ENCODE measurements at regions not wholly inside any gene's neighbourhood (a gene's known extent, or its start where the extent isn't known, plus 50 kb on each side); places are given as distances from the start of the nearest gene placed in this dataset.

DNA sequence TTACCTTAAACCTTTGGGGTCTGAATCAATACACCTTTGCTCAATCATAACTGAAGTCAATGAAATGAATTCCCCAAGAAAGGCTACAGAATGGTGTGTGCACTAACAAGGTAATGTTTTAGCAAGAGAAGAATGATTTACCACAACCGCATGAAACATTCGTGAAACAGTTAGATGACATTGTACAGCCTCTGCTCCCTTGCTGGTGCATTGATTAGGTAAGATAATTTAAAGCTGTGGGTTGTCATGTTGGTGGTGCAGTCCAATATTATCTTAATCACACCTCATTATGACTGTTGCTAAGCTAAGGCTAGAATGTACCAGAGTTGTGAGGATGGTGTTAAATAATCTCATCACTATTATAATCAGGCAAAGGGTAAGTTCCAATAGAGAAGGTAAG lies 1673.2 kb upstream of the PRR20A start:
- no peak for DNase-seq (ENCODE audit: low read depth)

DNA sequence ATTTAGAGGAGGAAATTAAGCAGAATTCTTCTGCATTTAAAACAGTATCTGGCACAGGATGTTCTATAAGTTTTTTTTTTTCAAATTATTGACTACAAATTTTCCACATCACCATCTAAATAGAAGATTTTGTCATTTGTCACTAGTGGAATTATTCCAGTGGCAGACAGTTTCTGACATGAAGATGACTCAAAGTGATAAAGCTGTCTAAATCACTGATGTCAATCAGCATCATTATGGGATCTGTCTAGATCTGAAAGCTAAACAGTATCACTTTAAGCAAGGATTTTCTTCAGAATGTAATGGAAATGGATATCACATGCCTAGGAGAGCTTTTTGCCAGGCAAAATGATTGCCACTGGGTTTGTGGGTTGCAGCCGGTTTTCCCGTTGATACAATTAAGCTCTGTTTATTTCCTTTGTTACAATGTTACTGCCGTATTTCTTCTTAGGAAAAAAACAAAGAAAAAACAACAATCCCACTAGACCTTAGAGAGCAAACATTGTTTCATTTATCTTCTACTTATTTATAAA lies 1657.0 kb upstream of the PRR20A start:
- DNase-seq (ENCODE audit: low read depth) = no peak

DNA sequence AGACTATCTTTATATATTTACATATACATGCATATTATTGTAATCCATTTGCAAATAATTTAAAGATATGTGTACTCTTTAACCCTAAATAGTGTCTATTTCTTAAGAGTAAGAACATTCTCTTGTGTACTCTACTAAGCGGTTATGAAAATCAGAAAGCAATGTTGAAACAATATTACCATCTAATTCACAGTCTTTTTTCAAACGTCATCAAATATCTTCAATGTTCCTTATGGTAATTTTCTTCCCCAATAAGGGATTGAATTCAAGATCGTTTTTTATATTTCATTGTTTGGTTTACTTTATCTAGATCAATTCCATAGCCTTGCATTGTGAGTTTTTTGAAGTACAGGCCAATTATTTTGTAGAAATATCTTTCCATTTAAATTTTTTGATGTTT lies 1647.4 kb upstream of the PRR20A start:
- no peak for DNase-seq (ENCODE audit: low read depth)

DNA sequence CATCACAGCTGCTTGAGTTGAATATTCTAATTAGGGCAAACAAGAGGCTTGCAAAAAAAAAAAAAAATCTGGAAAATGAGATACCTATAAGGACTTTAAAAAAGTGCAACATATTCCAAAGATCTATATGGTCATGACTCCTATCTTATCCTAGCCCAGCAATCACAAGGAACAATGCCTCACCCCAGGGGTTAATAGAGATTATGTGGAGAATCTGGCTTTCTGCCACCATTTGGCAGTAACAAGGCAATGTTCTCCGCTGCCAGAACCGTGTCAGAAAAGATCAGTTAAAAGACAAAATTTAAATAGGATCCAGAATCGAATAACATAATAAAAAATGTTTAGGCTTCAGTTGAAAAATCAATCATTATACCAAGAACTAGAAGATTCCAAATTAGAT lies 1643.2 kb upstream of the PRR20A start:
- DNase-seq (ENCODE audit: low read depth) = no peak

DNA sequence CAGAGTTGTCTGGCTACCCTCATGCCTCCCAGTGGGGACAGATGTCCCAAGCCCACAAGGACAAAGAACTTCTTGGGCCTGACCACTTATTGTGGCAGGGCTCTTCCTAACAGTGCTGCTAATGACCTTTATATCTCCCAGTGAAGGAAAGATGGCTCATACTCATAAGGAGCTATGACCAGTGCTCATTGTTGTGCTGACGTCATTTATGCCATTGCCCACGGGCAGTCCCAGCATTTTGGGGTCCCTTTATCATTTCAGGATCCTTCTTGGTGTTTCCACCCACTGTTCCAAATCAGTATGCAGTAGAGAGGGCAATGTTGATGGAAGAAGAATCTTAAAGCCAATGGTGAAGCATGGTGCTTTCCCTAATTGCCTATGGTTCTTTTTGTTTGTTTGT lies 1640.0 kb upstream of the PRR20A start:
- no peak for DNase-seq (ENCODE audit: low read depth)

DNA sequence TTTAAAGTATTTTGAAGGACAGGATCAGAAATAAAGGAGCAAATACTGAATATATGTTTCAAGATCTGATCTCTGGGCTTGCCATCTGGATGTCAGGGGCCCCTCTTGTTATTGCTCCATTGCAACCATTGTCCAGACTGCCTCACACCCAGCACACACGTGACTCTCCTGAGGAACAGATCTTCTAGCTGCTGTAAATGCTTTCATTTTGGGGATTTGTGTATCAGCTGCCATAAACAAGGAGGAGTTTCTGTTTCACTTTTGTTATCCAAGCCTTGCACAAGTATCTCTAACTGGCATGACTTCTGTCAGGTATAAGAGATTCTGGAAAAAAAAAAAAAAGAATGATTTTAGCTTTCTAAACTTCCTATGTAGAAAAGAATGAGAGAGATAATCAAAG lies 1624.1 kb upstream of the PRR20A start:
- no peak for DNase-seq (ENCODE audit: low read depth)

DNA sequence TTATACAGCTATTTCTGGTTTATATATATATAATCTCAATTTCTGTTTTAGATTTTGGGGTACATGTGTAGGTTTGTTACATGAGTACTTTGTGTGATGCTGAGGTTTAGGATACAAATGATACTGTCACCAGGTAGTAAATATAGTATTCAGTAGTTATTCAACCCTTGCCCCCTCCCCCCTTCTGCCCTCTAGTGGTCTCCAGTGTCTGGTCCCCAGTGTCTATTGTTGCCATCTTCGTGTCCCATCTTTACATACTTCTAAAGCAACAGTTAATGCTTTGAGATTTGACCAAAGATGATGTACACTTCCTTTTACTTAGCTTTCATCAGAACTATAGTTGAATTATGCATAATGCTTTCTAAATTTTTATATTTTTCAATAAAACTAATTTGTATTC lies 1623.4 kb upstream of the PRR20A start:
- DNase-seq (ENCODE audit: low read depth) = no peak

DNA sequence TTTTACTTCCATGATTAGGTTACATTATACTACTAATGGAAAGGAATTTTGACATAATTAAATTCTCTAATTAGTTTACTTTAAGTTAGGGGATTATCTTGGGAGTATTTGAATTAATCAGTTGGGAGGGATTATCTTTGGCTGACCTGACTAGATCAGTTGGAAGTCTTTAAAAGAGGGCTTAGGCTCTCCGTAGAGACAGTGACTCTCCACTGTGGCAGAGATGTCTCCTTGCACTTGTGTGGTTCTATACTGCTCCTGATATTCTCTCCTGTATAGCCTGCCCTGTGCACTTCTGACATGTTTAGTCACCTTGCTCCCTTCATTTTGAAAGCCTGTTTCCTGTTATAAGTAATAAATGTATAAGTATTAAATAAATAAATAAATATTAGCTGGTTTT lies 1612.3 kb upstream of the PRR20A start:
- no peak for DNase-seq (ENCODE audit: low read depth)

DNA sequence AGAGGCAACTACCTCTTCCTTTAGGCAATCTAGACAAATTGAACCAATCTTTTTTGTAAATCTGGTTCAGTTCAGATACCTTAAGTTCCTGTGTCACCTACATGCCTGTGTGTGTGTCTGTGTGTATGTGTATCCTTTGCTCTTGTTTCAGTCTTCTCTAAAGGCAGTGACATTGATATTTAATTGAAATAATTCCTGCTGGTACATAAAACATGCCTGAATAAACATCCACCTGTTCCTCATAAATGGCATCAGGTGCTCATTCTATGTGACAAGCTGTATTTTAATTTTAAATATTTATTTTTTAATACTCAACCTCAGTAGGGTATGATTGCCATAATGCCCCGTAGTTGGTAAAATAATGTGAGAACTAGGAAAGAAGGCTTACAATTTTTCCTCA lies 1606.4 kb upstream of the PRR20A start:
- DNase-seq (ENCODE audit: low read depth) = no peak

DNA sequence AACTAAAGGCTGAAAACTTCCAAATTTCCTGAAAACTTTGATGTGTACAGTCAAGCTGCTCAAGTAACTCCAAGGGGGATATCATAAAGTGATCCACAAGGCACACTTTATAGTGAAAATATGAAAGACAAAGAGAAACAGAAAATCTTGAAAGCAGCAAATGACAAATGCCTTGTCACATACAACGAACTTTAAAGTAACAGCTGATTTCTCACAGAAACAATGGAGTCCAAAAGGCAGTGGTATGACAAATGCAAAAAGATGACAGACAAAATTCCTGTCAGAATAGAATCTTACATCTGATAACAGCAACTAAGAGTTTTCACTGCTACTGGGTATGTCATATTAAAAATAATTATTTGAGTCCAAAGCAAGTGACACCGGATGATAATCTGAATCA lies 1602.3 kb upstream of the PRR20A start:
- DNase-seq (ENCODE audit: low read depth) = no peak

DNA sequence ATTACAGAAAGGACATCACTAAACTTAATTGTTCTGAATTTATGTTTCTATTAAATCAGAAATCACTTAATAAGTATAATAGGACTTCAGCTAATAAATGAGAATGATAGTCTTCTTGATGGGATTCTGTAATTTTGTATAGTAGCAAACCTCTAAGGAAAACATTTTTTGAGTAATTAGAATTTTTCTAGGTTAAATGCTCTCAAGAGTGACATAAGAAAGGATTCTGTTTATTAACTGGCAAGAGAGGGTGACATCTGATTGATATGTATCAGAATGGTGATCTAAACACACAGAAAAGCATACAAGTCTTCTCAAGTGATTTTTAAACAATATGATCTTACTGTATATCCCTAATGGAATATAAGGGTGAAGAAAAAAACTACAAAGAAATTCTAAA lies 1597.7 kb upstream of the PRR20A start:
- no peak for DNase-seq (ENCODE audit: low read depth)

DNA sequence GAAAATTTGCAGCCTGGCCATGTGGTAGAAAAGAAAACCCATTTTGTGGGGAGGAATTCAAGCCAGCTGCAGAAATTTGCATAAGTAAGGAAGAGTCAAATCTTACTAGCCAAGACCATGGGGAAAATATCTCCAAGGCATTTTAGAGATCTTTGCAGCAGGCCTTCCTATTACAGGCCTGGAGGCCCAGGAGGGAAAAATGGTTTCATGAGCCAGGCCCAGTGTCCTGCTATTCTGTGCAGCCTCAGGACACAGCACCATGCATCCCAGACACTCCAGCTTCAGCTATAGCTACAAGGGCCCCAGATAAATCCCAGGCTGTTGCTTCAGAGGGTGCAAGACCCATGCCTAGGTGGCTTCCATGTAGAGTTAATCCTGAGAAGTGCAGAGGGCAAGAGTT lies 1590.1 kb upstream of the PRR20A start:
- DNase-seq (ENCODE audit: low read depth) = no peak

DNA sequence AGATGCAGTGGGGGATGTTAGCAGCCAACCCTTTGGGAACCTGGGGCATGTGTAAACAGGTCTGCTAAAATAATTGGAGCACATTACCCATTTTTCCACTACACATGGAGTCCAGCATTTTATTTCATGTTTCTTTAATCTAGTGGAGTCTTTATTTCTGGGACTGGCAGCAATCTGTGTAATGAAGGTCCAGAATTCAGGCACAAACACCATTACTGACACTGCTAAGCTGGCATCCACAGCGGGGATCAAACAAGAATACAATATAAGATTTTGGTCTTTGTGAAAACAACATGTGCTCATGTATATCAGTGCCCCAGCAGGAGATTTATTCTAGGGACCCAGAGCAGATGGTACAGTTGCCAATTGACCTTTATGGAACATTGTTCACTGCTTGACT lies 1587.0 kb upstream of the PRR20A start:
- DNase-seq (ENCODE audit: low read depth) = no peak

DNA sequence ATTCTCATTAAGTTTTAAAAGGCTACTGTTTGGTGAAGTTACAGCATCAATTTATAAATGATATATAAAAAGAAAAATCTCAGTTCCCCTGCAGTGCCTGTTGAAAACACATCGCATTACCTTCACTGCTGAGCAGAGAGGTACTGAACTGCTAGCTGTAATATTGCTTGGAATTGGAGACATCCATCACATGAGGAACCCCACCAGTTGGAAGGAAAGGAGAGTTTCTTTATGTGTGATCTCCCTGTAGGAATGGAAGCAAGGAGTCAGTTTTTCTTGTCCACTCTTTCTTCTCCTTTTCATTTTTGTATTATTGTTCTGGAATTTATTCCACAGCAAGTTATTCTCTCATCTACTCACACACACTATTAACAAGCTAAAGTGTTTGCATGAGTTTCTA lies 1586.0 kb upstream of the PRR20A start:
- DNase-seq (ENCODE audit: low read depth) = no peak

DNA sequence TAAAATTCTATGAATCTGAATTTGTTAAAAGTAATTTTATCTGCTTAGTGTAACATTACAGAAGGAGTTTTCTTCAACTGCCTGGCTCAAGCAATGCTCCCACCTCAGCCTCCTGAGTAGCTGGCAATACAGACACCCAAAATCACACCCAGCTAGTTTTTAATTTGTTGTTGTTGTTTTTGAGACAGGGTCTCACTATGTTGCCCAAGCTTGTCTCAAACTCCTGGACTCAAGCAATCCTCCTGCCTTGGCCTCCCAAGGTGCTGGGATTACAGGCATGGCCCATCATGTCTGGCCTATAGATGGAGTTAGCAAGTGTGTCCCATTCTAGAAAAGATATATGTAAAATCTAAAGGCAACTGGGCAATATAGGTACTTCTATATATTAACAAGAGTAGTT lies 1580.4 kb upstream of the PRR20A start:
- DNase-seq (ENCODE audit: low read depth) = no peak

DNA sequence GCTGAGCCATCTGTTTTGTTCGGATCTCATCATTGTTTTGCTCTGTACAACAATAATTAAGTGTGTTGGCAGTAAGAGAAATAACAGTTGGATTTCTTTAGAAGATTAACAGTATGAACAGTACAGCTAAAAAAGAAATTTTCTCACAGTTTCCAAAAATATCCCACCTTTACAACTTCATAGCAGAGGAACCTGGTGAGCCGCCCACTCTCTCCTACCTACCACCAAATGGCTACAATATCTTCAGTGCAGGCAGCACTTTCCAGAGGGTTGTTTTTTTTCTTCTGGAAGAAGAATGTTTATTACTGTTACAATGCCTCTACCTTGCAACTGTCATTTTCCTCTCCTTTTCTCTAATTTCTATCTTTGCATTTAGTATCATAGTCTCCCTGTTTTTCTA lies 1577.5 kb upstream of the PRR20A start:
- no peak for DNase-seq (ENCODE audit: low read depth)

DNA sequence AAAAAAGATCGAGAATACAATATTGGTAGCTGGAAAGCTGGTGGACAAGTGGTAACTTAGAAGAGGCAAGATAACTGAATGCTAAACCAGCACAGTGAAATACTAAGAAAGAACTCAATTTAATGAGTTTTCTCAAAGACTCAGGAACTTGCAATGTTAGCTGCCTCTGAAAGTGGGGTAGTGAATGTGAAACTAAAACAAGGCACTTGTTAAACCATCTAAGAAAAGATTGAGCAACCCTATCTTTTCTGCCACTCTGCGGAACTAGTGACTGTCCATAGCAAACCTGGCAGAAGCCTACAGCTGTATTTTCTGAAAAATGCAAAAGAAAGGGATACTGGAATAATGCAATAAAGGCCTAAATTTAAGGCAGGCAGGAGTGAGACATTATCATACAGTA lies 1574.4 kb upstream of the PRR20A start:
- no peak for DNase-seq (ENCODE audit: low read depth)

DNA sequence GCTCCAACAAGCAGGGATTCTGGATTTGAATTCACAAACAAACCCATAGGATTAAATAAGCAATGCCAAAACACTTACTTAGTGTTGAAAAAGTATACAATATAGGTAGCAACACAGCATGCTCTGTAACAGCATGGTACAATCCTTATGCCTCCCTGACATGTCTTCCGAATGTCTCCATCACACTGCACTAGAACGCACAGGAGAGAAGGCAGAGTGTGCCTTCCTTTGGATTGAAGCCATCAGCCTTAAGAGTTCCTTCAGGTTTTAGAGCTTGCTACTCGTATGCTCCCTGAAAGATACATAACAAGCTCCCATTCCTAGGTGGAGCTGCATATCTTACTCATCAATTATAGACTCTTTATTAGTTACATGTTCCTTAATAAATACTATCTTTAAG lies 1573.9 kb upstream of the PRR20A start:
- DNase-seq (ENCODE audit: low read depth) = no peak

DNA sequence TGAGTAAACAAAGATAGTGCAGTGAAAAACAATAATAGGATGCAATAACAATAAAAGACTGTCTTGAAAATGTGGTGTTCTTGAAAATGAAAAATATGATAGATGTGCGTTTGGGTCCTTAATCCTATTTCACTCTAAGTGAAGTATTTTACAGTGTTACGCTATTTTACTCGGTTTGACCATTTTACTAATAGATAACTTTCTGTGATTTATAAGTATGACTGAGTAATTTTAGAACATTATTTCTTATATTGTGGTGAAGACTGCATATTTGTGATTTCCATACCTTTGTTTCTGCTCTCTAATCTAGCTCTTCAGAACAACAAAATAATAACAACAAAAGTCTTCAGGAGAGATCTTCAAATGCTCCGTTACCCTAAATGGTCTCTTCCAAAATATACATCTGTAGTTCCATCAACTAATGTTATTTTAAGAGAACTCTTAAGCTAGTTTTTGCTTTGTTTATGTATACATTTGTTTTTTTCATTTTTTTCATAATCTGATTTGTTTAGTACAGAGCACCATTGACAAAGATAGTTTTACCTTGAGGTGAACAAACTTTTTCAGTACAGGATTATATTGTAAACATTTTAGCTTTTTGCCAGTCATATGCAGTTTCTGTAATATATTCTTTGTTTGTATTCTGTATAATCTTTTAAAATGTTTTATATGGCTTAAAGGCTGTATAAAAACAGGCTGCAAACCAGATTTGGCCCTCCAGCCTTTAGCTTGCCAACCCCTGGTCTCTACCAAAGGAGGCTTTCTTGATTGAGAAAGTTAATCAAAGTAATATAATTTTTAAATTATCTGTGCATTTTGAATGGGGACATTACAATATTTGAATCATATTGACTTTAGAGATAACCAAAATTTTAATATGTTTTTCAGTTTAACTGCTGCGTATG lies 1572.7 kb upstream of the PRR20A start:
- DNase-seq (ENCODE audit: low read depth) = no peak

DNA sequence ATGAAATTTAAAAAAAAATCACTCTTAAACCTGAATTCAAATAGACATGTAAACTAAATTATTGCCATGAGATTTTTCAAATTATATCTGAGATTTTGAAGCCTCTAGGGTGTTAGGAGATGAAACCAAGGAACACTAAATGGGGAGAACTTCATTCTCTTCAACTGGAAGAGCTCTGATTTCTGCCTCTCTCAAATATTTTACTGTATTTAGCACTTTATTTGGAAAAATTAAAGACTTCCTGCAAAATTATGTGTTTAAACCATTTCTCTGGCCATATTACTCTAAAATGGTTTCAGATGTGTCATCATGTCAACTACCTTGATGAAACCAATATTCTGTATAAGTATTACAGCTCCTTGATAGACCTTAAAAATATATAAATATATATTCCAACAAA lies 1571.6 kb upstream of the PRR20A start:
- DNase-seq (ENCODE audit: low read depth) = no peak

DNA sequence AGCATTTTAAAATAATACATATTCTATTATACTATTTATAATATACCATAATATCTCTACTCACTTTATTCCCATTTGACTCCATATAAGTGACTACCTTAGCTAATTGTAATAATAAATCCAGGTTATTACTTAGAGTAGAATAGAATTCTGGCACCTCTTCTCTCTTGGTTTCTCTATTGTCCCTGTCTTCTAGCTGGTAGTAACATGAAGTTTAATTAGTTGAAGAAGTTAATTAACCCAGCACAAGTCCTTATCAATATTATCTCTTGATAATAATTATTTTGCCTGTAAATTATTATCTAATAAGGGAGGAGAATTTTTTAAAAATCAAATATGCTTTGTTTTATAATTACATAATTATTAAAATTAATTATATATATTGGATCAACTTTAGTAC lies 1571.2 kb upstream of the PRR20A start:
- DNase-seq (ENCODE audit: low read depth) = no peak

DNA sequence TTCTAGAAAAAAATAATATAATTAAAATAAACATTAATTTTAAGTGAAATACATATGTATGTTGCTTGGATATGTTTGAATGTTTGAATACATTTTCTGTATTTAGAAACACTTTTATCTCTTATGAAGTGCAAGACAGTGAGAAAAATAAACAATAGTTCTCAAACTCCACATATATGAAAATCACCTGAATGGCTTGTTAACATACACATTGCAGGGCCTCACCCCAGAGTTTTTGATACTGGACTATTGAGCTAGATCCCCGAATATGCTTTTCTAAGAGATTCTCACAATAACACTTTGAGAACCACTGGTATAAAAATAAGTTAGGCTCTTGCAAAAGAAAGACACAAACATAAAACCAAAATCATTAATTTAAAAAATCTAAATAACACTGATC lies 1570.3 kb upstream of the PRR20A start:
- DNase-seq (ENCODE audit: low read depth) = no peak

DNA sequence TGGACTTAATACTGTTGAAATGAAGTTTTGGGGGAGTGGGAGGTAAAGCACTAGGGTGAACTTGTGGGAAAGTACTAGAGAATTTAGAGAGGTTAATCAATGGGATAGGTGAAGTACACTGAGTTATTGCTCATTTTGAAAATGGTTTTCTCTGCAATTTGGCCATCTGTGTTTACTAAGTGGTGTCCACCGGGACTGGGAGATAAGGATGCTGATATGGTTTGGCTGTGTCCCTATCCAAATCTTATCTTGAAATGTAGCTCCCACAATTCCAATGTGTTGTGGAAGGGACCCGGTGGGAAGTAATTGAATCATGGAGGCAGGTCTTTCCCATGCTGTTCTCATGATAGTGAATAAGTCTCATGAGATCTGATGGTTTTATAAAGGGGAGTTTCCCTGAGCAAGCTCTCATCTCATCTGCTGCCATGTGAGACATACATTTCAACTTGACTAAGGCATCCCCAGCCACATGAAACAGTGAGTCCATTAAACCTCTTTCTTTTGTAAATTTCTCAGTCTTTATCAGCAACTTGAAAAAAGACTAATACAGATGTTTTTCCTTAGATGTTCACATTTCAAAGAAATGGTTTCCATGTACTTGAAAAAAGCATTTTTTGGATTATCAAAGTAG lies 1569.4 kb upstream of the PRR20A start:
- no peak for DNase-seq (ENCODE audit: low read depth)

DNA sequence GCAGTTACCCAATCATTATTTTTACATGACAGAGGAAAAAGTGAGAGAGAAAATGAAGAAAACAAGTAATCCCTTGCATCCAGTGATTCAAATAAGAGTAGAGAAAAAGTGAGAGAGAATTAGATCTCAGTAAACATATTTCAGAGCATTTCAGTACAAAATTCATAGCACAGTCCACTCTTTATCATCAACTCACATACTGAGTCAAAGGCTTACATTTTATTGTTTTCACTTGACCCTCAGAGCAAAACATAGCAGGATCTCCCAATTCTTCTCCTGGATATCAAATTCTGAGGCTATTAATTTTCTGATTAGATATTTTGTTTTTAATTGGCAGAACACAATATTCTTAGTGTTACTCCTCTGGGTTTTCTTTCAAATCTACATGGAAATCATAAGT lies 1568.3 kb upstream of the PRR20A start:
- DNase-seq (ENCODE audit: low read depth) = no peak
